ENCODE measurements at regions not wholly inside any gene's neighbourhood (a gene's known extent, or its start where the extent isn't known, plus 50 kb on each side); places are given as distances from the start of the nearest gene placed in this dataset.

GRCh38 chrX:34437586-34437985 lies 219.5 kb downstream of the TMEM47 start:
- Mint-ChIP-seq H3K36me3 (ENCODE audit: unreplicated experiment) (no peaks in the 10 kb centered on the region), H3K9me3 (ENCODE audit: unreplicated experiment) (no peaks in the 10 kb centered on the region), H3K4me1 (ENCODE audit: low read depth, unreplicated experiment) (no peaks in the 10 kb centered on the region), H3K27ac (ENCODE audit: unreplicated experiment) (no peak overlapping the region), H3K4me3 (ENCODE audit: unreplicated experiment) (no peak overlapping the region), H3K27me3 (ENCODE audit: unreplicated experiment) (no peaks in the 10 kb centered on the region)
- TF ChIP-seq, protein P1, sequence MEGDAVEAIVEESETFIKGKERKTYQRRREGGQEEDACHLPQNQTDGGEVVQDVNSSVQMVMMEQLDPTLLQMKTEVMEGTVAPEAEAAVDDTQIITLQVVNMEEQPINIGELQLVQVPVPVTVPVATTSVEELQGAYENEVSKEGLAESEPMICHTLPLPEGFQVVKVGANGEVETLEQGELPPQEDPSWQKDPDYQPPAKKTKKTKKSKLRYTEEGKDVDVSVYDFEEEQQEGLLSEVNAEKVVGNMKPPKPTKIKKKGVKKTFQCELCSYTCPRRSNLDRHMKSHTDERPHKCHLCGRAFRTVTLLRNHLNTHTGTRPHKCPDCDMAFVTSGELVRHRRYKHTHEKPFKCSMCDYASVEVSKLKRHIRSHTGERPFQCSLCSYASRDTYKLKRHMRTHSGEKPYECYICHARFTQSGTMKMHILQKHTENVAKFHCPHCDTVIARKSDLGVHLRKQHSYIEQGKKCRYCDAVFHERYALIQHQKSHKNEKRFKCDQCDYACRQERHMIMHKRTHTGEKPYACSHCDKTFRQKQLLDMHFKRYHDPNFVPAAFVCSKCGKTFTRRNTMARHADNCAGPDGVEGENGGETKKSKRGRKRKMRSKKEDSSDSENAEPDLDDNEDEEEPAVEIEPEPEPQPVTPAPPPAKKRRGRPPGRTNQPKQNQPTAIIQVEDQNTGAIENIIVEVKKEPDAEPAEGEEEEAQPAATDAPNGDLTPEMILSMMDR (IDR thresholded peaks at IDR 0.05; ENCODE audit: partially characterized antibody, unreplicated experiment) = no peak
- no peak for DNase-seq

DNA sequence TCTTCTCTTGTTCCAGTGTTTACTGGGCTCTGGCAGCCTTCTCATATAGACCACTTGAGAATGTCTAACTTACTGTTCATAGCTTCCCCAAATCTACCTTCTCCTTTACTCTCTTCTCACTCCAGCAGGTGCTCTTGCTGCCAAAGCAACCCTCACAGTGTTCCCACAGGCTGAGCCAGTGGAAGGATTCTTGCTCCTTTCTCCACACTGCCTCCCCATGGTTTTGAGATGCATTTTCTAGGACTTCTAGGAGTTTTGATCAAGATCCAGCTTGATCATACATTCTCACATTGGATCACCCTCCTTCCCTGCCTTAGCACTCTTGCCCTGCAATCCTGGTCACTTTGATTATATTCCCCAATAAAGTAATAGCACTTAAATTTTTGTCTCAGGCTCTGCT lies 230.8 kb downstream of the TMEM47 start:
- H3K36me3 Mint-ChIP-seq (ENCODE audit: unreplicated experiment) = no peaks in the 10 kb centered on the region
- no peaks in the 10 kb centered on the region for H3K4me1 Mint-ChIP-seq (ENCODE audit: low read depth, unreplicated experiment)

DNA sequence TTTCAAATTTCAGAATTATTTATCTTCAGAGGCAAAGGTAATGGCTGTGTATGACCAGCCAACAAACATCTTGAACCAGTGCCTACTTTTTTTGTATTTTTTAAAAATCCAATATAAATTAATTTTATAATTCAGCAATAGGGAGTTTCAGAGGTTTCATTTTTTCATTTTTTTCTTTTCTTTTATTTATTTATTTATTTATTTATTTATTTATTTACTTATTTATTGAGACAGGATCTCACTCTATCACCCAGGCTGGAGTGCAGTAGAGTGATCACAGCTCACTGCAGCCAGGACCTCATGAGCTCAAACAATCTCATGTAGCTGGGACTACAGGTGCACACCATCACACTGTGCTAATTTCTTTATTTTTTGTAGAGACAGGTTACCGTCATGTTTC lies 250.5 kb downstream of the TMEM47 start:
- H3K4me1 Mint-ChIP-seq (ENCODE audit: low read depth, unreplicated experiment) = no peaks in the 10 kb centered on the region
- no peak overlapping the region for H3K4me3 Mint-ChIP-seq (ENCODE audit: unreplicated experiment)
- TF ChIP-seq, protein P1 (IDR thresholded peaks at IDR 0.05; ENCODE audit: partially characterized antibody, unreplicated experiment) = no peak
- no peak overlapping the region for H3K27ac Mint-ChIP-seq (ENCODE audit: unreplicated experiment)
- H3K9me3 Mint-ChIP-seq (ENCODE audit: unreplicated experiment) = no peaks in the 10 kb centered on the region
- H3K27me3 Mint-ChIP-seq (ENCODE audit: unreplicated experiment) = no peaks in the 10 kb centered on the region
- H3K36me3 Mint-ChIP-seq (ENCODE audit: unreplicated experiment) = no peaks in the 10 kb centered on the region
- no peak for DNase-seq

More for the DNA sequence above, 230.8 kb downstream of the TMEM47 start:
- no peak overlapping the region for H3K27ac Mint-ChIP-seq (ENCODE audit: unreplicated experiment)
- DNase-seq = no peak
- H3K27me3 Mint-ChIP-seq (ENCODE audit: unreplicated experiment) = no peaks in the 10 kb centered on the region
- no peaks in the 10 kb centered on the region for H3K9me3 Mint-ChIP-seq (ENCODE audit: unreplicated experiment)
- no peak overlapping the region for H3K4me3 Mint-ChIP-seq (ENCODE audit: unreplicated experiment)
- TF ChIP-seq, protein P1 (IDR thresholded peaks at IDR 0.05; ENCODE audit: partially characterized antibody, unreplicated experiment) = no peak

- Mint-ChIP-seq H3K4me1 (ENCODE audit: low read depth, unreplicated experiment) (no peaks in the 10 kb centered on the region), H3K27me3 (ENCODE audit: unreplicated experiment) (no peaks in the 10 kb centered on the region), H3K36me3 (ENCODE audit: unreplicated experiment) (no peaks in the 10 kb centered on the region), H3K27ac (ENCODE audit: unreplicated experiment) (no peak overlapping the region), H3K9me3 (ENCODE audit: unreplicated experiment) (no peaks in the 10 kb centered on the region), H3K4me3 (ENCODE audit: unreplicated experiment) (no peak overlapping the region)
- TF ChIP-seq, protein P1 (IDR thresholded peaks at IDR 0.05; ENCODE audit: partially characterized antibody, unreplicated experiment) = no peak
- no peak for DNase-seq
These were observed 252.6 kb downstream of the TMEM47 start for GRCh38 chrX:34404386-34405070.

- Mint-ChIP-seq H3K4me1 (ENCODE audit: low read depth, unreplicated experiment) (no peaks in the 10 kb centered on the region), H3K27ac (ENCODE audit: unreplicated experiment) (no peak overlapping the region), H3K9me3 (ENCODE audit: unreplicated experiment) (no peaks in the 10 kb centered on the region), H3K36me3 (ENCODE audit: unreplicated experiment) (no peaks in the 10 kb centered on the region), H3K27me3 (ENCODE audit: unreplicated experiment) (no peaks in the 10 kb centered on the region), H3K4me3 (ENCODE audit: unreplicated experiment) (no peak overlapping the region)
- TF ChIP-seq, protein P1 (IDR thresholded peaks at IDR 0.05; ENCODE audit: partially characterized antibody, unreplicated experiment) = no peak
- DNase-seq = no peak
These were observed 255.7 kb downstream of the TMEM47 start for GRCh38 chrX:34401411-34401810.

Measured in glutamatergic neuron (in vitro differentiated cells).